ENCODE measurements at regions not wholly inside any gene's neighbourhood (a gene's known extent, or its start where the extent isn't known, plus 50 kb on each side); places are given as distances from the start of the nearest gene placed in this dataset.

- H3K9me3 ChIP-seq (ENCODE audit: insufficient read depth, low read length, severe bottlenecking): no peaks in the 10 kb centered on the region
- no peak overlapping the region for H2AFZ ChIP-seq (ENCODE audit: low read depth, low read length)
- H3K9ac ChIP-seq (ENCODE audit: low read depth, low read length): no peak overlapping the region
- H3K4me1 ChIP-seq (ENCODE audit: insufficient read depth, low read length): no peaks in the 10 kb centered on the region
- no peak overlapping the region for H3K27ac ChIP-seq (ENCODE audit: low read length)
- H3K4me3 ChIP-seq (ENCODE audit: low read depth in 1 of 2, low read length in 2 of 2): no peak overlapping the region
- no peaks in the 10 kb centered on the region for H3K36me3 ChIP-seq (ENCODE audit: insufficient read depth, low read length)
- H3K4me2 ChIP-seq (ENCODE audit: insufficient read depth, low read length): no peak overlapping the region
- DNase-seq (no peak), ATAC-seq (ENCODE audit: insufficient read depth, low read depth) (no peak)
- H3K27me3 ChIP-seq (ENCODE audit: insufficient read depth, low read length, poor library complexity): peaks cover 3% of the 10 kb centered on the region
- 0 out of 2 replicates have a peak, but pooled peaks cover 1% of the 10 kb centered on the region for H4K20me1 ChIP-seq (ENCODE audit: insufficient read depth, low read length)
- TF ChIP-seq, protein P1, sequence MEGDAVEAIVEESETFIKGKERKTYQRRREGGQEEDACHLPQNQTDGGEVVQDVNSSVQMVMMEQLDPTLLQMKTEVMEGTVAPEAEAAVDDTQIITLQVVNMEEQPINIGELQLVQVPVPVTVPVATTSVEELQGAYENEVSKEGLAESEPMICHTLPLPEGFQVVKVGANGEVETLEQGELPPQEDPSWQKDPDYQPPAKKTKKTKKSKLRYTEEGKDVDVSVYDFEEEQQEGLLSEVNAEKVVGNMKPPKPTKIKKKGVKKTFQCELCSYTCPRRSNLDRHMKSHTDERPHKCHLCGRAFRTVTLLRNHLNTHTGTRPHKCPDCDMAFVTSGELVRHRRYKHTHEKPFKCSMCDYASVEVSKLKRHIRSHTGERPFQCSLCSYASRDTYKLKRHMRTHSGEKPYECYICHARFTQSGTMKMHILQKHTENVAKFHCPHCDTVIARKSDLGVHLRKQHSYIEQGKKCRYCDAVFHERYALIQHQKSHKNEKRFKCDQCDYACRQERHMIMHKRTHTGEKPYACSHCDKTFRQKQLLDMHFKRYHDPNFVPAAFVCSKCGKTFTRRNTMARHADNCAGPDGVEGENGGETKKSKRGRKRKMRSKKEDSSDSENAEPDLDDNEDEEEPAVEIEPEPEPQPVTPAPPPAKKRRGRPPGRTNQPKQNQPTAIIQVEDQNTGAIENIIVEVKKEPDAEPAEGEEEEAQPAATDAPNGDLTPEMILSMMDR (IDR thresholded peaks at IDR 0.05; ENCODE audit: borderline replicate concordance, extremely low read depth, low read length, poor library complexity, severe bottlenecking): no peak
- TF ChIP-seq EZH2 (IDR thresholded peaks at IDR 0.05; ENCODE audit: borderline replicate concordance, low read depth, low read length, severe bottlenecking): no peak
- H3K79me2 ChIP-seq (ENCODE audit: insufficient read depth, low read length): no peaks in the 10 kb centered on the region
These were observed 184.4 kb downstream of the C1orf94 start for GRCh38 chr1:34361121-34361520.

DNA sequence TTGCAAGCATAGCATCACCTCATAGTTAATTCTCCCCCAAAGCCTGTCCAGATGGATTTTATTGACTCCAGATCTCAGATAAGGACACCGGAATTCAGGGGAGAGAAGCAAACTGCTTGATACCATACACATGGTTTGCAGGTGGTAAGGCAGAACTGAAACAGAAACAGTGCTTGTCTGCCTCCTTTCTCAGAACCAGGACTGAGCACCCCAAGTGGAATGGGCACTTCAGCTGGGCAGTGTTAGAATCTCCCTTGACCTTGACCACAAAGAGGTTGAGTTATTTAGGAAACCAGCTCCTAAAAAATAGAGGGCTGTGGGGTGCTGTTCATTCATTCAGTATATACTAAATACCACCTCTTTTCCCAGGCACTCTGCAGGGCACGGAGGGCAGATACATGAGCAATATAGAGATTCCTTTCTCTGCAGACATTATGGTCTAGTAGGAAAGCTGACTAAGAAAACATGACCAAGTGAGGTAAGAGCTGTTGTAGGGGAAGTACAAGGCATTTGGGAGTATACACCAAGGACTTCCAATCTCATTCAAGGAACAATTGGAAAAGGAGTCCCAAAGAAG lies 185.2 kb downstream of the C1orf94 start:
- no peak for ATAC-seq (ENCODE audit: insufficient read depth, low read depth)
- no peaks in the 10 kb centered on the region for H3K4me1 ChIP-seq (ENCODE audit: insufficient read depth, low read length)
- no peak overlapping the region for H2AFZ ChIP-seq (ENCODE audit: low read depth, low read length)
- H3K27me3 ChIP-seq (ENCODE audit: insufficient read depth, low read length, poor library complexity): peaks cover 3% of the 10 kb centered on the region
- no peaks in the 10 kb centered on the region for H3K36me3 ChIP-seq (ENCODE audit: insufficient read depth, low read length)
- no peak overlapping the region for H3K4me2 ChIP-seq (ENCODE audit: insufficient read depth, low read length)
- no peaks in the 10 kb centered on the region for H3K79me2 ChIP-seq (ENCODE audit: insufficient read depth, low read length)
- TF ChIP-seq EZH2 (IDR thresholded peaks at IDR 0.05; ENCODE audit: borderline replicate concordance, low read depth, low read length, severe bottlenecking): no peak
- TF ChIP-seq, protein P1 (IDR thresholded peaks at IDR 0.05; ENCODE audit: borderline replicate concordance, extremely low read depth, low read length, poor library complexity, severe bottlenecking): no peak
- H3K27ac ChIP-seq (ENCODE audit: low read length): no peak overlapping the region
- H3K9me3 ChIP-seq (ENCODE audit: insufficient read depth, low read length, severe bottlenecking): no peaks in the 10 kb centered on the region
- no peak overlapping the region for H3K9ac ChIP-seq (ENCODE audit: low read depth, low read length)
- H4K20me1 ChIP-seq (ENCODE audit: insufficient read depth, low read length): no peaks in the 10 kb centered on the region
- DNase-seq: no peak
- no peak overlapping the region for H3K4me3 ChIP-seq (ENCODE audit: low read depth in 1 of 2, low read length in 2 of 2)

DNA sequence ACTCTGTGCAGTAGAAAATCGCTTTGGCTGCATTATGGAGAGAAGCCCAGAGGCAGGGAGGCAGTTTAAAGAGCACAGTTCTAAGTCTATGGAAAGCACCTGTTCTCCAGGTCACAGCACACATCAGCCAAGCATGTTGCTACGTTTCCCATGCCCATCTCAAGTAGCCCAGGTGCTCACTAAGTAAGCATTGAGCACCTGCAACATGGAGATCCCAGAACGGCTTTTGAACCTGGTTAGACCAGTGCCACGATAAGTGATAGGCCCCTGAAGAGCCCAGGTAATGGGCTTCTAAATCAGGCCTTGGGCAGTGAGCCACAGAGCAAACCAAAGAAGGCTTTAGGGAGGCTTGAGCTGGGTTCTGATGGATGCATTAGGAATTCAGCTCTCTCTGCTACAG lies 186.2 kb downstream of the C1orf94 start:
- H3K9ac ChIP-seq (ENCODE audit: low read depth, low read length): no peak overlapping the region
- H4K20me1 ChIP-seq (ENCODE audit: insufficient read depth, low read length): no peaks in the 10 kb centered on the region
- ATAC-seq (ENCODE audit: insufficient read depth, low read depth) (no peak), DNase-seq (no peak)
- H3K79me2 ChIP-seq (ENCODE audit: insufficient read depth, low read length): no peaks in the 10 kb centered on the region
- no peak overlapping the region for H3K27ac ChIP-seq (ENCODE audit: low read length)
- no peaks in the 10 kb centered on the region for H3K36me3 ChIP-seq (ENCODE audit: insufficient read depth, low read length)
- no peak overlapping the region for H2AFZ ChIP-seq (ENCODE audit: low read depth, low read length)
- no peak overlapping the region for H3K4me2 ChIP-seq (ENCODE audit: insufficient read depth, low read length)
- H3K4me1 ChIP-seq (ENCODE audit: insufficient read depth, low read length): no peaks in the 10 kb centered on the region
- H3K9me3 ChIP-seq (ENCODE audit: insufficient read depth, low read length, severe bottlenecking): no peaks in the 10 kb centered on the region
- no peaks in the 10 kb centered on the region for H3K27me3 ChIP-seq (ENCODE audit: insufficient read depth, low read length, poor library complexity)
- TF ChIP-seq, protein P1 (IDR thresholded peaks at IDR 0.05; ENCODE audit: borderline replicate concordance, extremely low read depth, low read length, poor library complexity, severe bottlenecking): no peak
- TF ChIP-seq EZH2 (IDR thresholded peaks at IDR 0.05; ENCODE audit: borderline replicate concordance, low read depth, low read length, severe bottlenecking): no peak
- H3K4me3 ChIP-seq (ENCODE audit: low read depth in 1 of 2, low read length in 2 of 2): no peak overlapping the region

All from DND-41 (cell line).